SK-N-MC (cell line): ENCODE measurements at regions not wholly inside any gene's neighbourhood (a gene's known extent, or its start where the extent isn't known, plus 50 kb on each side); places are given as distances from the start of the nearest gene placed in this dataset.

Source experiments
- EZH2 ChIP-seq: fragments of 200-600 bp; sonication (generic); IDR thresholded peaks from one replicate; pipeline ENCODE4 v1.6.1; 2017; ENCODE audit warnings: antibody characterized with exemption
- FOXP2 ChIP-seq: optimal IDR thresholded peaks from 2 replicates; pipeline ENCODE3; 2011; ENCODE audit warnings: mild to moderate bottlenecking, moderate library complexity; ENCODE audit not compliant: insufficient read depth; ENCODE audit errors: extremely low read length, control extremely low read depth
- POLR2AphosphoS5 ChIP-seq: IDR thresholded peaks from 2 replicates; pipeline ENCODE4 v1.6.1; 2012; ENCODE audit warnings: mild to moderate bottlenecking, low read depth, low read length, borderline replicate concordance

DNA sequence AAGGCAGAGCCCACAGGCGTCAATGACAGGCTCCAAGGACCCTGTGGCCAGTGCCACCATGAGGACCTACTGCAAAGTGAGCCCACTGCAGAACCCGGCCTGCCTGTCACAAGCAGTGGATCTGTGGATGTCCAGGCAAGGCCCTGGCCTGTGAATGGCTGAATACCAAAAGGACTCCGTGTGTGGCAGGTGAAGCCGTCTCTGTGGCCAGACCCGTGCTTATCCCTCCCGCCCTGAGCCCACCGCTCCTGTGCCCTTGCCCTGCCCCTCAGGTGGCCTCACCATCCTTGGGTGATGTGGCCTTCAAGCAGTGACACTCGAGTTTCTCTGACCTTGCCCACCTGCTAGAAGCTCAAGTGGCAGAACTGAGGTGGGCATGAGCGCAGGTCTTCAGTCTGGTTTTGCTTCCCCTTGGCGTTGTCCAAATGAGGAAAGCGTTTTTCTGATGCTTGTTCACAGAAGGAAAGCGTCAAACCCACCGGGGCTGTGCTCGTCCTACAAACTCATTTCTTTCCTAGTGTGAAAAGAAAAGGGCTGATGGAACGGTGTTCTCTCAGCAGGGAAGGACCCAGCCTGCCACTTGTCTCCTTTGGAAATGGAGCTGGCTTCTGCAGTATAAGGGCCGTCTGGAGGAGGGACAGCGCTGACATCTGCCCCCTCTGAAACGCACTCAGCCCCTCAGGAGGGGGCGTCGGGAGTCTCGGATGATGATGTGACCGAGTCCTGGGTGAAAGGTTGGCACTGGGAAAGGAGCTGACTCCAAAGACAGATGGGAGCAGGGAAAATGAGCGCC lies 377.7 kb upstream of the IRX4 start:
- no peak for TF ChIP-seq EZH2
- no peak for TF ChIP-seq POLR2AphosphoS5
- no peak for TF ChIP-seq FOXP2
